ENCODE measurements at regions not wholly inside any gene's neighbourhood (a gene's known extent, or its start where the extent isn't known, plus 50 kb on each side); places are given as distances from the start of the nearest gene placed in this dataset.

DNA sequence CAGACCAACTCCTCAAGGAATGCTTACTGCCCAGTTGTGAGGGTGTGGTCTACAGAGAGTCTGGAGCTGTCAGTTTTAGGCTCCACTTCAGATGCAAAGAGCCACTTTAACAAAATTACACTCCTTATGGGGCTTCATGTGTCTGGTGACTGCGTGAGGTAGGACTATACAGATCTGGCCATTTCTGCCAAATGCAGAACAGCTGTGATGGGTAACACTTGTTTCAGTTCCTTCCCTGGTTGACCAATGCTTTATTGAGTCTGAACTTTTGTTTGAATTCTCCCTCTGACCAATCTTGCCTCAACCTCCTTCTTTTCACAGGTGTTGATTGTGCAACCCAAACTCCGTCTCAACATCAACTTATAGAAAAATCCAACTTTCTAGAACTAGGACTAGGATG lies 181.2 kb downstream of the OMA1 start:
- no peak for DNase-seq

- DNase-seq, result no peak
These were observed 182.9 kb downstream of the OMA1 start for GRCh38 chr1:58363585-58363984.

- no peak for DNase-seq
These were observed 185.4 kb downstream of the OMA1 start for GRCh38 chr1:58361134-58361533.

- no peak for DNase-seq
These were observed 188.2 kb downstream of the OMA1 start for GRCh38 chr1:58358346-58358745.

DNA sequence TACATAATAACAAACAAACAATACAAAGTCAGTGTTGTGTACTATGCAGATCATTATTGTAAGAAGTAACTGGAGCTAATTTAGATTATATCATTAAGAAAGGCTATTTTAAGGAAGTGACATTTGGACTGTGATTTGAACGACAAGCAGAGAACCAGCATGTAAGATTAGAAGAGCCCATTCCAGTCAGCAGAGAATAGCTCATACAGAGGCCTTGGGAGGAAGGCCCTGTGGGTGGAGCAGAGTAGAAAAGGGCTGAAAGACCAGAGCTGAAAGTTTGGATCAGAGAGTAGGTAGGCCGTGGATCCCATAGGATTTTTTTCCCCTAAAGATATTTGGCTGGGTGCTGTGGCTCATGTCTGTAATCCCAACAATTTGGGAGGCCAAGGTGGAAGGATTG lies 190.1 kb downstream of the OMA1 start:
- DNase-seq, result no peak

DNA sequence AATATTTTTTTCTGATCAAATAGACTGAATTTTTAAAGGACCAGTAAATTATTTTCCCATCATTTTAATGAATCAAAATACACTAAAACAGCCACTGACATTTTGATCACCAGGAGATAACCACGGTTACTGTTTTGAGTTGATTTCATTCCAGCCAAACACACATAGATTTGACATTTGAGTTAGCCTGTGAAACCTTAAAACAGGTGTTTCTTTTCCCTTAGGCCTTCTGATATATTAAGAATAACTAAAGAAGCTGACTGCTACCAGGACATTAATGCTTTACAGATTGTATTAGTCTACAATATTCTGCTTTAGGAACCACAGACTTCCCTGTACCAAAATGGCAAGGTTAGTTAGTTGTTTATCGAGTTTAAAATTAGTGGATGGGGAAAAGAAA lies 193.4 kb downstream of the OMA1 start:
- no peak for DNase-seq

DNA sequence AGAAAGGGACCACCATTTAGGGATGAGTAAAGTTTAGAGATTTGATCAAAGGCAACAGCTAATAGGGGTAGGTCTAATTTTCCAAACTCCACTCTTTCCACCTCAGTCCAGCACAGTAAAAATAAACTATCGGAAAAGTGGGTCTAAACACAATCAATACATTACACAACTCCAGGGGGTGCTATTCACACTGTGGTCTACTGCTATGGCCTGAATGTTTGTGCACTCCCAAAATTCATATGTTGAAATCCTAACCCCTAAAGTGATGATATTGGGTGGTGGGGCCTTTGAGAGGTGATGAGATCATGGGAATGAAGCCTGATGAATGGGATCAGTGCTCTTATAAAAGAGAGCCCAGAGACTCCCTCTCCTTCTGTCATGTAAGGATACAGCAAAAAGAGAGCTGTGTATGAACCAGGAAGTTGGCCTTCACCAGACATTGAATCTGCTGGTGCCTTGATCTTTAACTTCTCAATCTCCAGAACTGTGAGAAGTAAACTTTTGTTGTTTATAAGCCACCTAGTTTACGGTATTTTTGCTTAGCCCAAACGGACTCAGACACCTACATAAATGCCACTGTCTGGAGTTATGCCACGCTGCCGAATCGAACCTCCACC lies 193.9 kb downstream of the OMA1 start:
- no peak for DNase-seq

- no peak for DNase-seq
These were observed 200.5 kb downstream of the OMA1 start for GRCh38 chr1:58346036-58346355.

- no peak for DNase-seq
These were observed 201.1 kb downstream of the OMA1 start for GRCh38 chr1:58345215-58346035.

- DNase-seq, result no peak
These were observed 206.3 kb downstream of the OMA1 start for GRCh38 chr1:58340185-58340584.

DNA sequence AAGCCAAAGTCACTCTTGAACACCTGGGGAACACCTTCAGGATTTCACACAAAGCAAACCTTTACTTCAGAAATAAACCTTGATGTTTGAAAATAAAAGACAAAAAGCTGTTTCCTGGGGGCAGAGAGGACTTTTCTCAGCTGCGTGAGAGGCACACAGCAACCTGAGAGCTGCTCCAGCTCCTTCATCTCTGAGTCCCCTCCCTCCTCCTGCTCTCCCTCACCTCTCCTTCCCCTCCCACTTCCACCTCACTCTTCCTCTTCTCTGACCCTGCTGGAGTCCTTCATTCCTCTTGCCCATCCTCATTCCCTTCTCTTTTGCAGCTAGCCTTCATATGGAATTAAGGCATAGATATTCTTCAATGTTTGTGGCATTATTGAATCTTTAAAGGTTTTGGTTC lies 208.4 kb downstream of the OMA1 start:
- no peak for DNase-seq

DNA sequence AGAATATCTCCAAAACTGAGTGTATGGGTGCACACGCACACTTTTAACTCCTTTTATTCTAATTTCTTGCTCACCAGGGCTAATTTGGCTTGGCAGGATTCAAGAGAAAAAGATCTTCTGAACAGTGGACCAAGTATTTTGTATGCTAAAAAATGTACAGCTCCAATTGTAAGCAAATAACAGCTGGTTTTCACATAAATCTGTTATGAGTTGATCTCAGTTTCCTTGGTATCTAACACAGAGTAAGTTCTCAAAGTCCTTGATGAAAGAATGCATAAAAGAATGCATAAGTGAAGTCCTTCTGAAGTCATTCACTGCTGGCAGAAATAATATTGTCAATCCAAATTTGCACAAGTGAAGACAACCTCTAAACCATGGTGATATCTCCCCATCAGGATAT lies 213.0 kb downstream of the OMA1 start:
- no peak for DNase-seq

DNA sequence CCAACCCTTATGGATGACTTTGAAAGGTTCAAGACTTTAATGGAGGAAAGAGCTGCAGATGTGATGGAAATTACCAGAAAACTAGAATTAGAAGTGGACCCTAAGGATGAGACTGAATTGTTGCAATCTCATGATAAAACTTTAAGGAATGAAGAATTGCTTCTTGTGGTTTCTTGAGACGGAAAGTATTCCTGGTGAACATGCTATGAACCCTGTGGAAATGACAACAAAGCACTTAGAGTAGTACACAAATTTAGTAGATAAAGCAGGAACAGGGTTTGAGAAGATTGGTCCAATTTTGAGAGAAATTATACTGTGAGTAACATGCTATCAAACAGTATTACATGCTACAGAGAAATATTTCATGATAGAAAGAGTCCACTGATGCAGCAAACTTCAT lies 215.4 kb downstream of the OMA1 start:
- DNase-seq, result no peak

- DNase-seq, result no peak
These were observed 220.7 kb downstream of the OMA1 start for GRCh38 chr1:58325866-58326265.

GRCh38 chr1:58324558-58324957 lies 222.0 kb downstream of the OMA1 start:
- DNase-seq, result no peak

GRCh38 chr1:58318157-58319005 lies 228.1 kb downstream of the OMA1 start:
- no peak for DNase-seq

DNA sequence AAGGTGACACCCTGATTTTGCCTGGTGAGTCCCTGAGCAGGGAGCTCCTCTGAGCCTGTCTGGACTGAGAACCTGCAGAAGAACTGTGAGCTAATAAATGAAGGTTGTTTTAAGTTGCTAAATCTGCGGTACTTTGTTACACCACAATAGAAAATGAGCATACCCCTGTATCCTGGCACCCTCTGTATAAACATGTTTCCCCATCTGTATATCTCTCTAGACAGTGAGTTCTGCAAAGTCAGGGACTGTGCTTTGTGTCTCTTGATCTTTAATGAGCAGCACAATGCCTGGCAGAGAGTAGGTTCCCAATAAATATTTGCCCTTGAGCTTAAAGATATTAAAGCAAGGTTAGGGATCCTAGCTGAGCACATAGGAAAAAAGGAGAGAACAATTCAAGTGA lies 228.8 kb downstream of the OMA1 start:
- DNase-seq, result no peak

- no peak for DNase-seq
These were observed 229.4 kb downstream of the OMA1 start for GRCh38 chr1:58317086-58317485.

DNA sequence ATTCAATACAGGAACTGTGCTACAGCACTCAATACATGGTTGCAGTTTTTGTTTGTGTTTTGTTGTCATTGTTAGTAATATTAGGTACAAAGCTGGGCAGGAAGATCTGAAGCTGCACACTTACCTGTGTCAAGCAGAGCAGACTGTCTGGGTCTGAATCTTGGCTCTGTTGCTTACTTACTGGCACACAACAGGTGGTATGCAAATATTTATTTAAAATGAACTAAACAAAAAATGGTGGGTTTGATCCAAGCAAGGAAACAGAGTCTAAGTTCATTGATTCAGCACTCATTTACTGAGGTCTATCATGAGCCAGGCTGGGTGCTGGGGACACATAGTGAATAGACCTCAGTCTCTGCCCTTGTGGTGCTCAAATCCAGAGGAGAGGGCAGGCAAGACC lies 230.4 kb downstream of the OMA1 start:
- no peak for DNase-seq

DNA sequence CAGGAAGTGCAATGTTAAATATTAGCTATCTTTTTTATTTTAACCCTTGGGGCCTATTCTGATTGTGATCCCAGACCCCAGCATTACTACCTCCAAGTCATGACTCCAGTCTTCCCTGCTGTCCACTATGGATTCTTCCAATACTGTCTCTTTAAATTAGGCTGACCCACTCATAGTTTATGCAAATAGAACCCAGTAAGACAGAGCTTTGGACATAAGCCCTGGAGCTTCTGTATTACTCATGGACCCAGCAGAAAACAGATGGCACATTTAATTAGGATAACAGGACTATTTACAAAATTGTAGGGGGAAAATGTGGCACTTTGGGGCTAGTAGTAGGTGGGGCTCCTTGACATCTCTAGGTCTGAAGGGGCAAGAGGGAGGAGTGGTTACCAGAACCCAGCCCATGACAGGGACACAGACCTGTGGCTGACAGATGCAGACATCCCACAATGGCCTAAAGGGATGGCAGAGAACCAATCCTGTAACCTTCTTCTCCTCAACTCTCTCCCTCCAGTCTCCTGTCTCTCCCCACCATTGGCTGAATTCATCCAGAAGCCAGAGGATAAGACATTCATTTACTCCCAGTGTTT lies 233.5 kb downstream of the OMA1 start:
- DNase-seq, result no peak

DNA sequence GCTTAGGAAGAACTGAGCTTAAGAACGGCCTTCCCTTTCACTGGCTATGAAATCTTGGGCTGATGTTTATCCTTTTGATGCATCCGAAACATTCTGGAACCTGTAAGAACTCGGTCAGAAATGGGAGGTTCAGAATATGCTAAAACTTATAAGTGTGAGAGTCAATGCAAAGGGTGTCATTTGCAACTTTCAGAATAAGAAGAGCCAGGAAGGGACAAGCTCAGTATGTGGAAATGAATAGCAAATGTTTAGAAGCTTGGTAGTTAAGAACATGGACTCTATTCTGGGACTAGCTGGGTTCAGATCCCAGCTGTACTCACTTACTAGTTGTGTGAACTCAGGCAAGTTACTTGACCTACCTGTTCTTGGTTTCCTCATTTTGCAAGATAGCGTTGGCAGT lies 234.1 kb downstream of the OMA1 start:
- no peak for DNase-seq

GRCh38 chr1:58310881-58311280 lies 235.6 kb downstream of the OMA1 start:
- DNase-seq, result no peak

- no peak for DNase-seq
These were observed 236.1 kb downstream of the OMA1 start for GRCh38 chr1:58310469-58310868.

- no peak for DNase-seq
These were observed 238.3 kb downstream of the OMA1 start for GRCh38 chr1:58308206-58308605.
